Effector memory CD8-positive, alpha-beta T cell (primary cell): ENCODE measurements at regions not wholly inside any gene's neighbourhood (a gene's known extent, or its start where the extent isn't known, plus 50 kb on each side); places are given as distances from the start of the nearest gene placed in this dataset.
"Not testable (repeated sequence)": the region's sequence is repeated elsewhere in the genome, so short reads cannot be mapped to it uniquely, and the experiment has no call there.

ENCODE experiments used
- ATAC-seq: fragments of 150-1000 bp; cut with Tn5 transposase; replicated peaks from 2 replicates; pipeline ENCODE4 v1.10.0; 2021; ENCODE audit warnings: mild to moderate bottlenecking, moderate library complexity
- DNase-seq, 3 experiments: peaks; one replicate each; pipeline ENCODE4 v3.0.0; 2021
- H3K27ac Mint-ChIP-seq, 2 donors: one replicate each; pipeline ENCODE4 v1.8.0; 2022; ENCODE audit warnings: mild to moderate bottlenecking in 2 of 2, mixed read lengths in 2 of 2, moderate library complexity in 2 of 2
- H3K27me3 Mint-ChIP-seq, 2 donors: one replicate each; pipeline ENCODE4 v1.8.0; 2022; ENCODE audit warnings: mixed read lengths in 2 of 2
- H3K36me3 Mint-ChIP-seq: one replicate; pipeline ENCODE4 v1.8.0; 2022; ENCODE audit warnings: mild to moderate bottlenecking, moderate library complexity, mixed read lengths; ENCODE audit not compliant: insufficient read depth
- H3K4me1 Mint-ChIP-seq, 2 donors: one replicate each; pipeline ENCODE4 v1.8.0; 2022; ENCODE audit warnings: low read depth in 2 of 2, mixed read lengths in 2 of 2
- H3K4me3 Mint-ChIP-seq, 2 donors: one replicate each; pipeline ENCODE4 v1.8.0; 2022; ENCODE audit warnings: mild to moderate bottlenecking in 2 of 2, mixed read lengths in 2 of 2, moderate library complexity in 2 of 2
- H3K9me3 Mint-ChIP-seq, 2 donors: one replicate each; pipeline ENCODE4 v1.8.0; 2022; ENCODE audit warnings: mixed read lengths in 2 of 2

DNA sequence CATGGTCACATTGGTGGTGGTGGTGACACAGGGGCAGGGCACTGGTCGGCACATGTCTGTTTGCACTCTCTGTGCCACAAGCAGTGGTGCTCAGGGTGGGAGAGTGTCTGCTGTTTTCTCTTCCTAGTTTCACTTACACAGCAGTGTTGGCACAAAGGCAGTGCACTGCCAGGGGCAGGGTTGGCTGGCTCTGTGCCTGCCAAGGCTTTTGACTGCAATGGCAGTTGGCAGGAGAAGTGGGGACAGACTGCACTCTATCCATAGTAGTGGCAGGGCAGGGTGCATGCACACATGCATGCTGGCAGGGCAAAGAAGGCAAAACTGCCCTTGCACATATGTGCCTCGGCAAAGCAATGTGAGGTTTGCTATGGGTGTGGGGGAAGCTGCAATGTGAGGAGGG is 635.9 kb downstream of the SUCLG1 start:
- ATAC-seq, result no peak
- Mint-ChIP-seq H3K4me1 (no peaks in the 10 kb centered on the region), H3K4me3 (no peak overlapping the region), H3K9me3 (peaks cover 9 to 25% of the 10 kb centered on the region in 2 donors), H3K27ac (no peak overlapping the region), H3K27me3 (no peaks in the 10 kb centered on the region), H3K36me3 (peaks cover 4% of the 10 kb centered on the region)
- DNase-seq, result no peak

DNA sequence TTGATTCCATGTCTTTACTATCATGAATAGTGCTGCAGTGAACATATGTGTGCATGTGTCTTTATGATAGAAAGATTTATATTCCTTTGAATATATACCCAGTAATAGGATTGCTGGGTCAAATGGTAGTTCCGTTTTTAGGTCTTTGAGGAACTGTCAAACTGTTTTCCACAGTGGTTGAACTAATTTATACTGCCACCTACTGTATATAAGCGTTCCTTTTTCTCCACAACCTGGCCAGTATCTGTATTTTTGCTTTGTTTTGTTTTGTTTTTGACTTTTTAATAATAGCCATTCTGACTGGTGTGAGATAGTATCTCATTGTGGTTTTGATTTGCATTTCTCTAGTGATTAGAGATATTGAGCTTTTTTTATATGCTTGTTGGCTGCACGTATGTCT is 641.6 kb downstream of the SUCLG1 start:
- H3K36me3 Mint-ChIP-seq, result no peaks in the 10 kb centered on the region
- peaks cover 3 to 7% of the 10 kb centered on the region in 2 donors for H3K9me3 Mint-ChIP-seq
- H3K4me1 Mint-ChIP-seq, result no peaks in the 10 kb centered on the region
- no peak overlapping the region for H3K4me3 Mint-ChIP-seq
- DNase-seq, result no peak
- no peak for ATAC-seq
- no peak overlapping the region for H3K27ac Mint-ChIP-seq
- no peaks in the 10 kb centered on the region for H3K27me3 Mint-ChIP-seq

DNA sequence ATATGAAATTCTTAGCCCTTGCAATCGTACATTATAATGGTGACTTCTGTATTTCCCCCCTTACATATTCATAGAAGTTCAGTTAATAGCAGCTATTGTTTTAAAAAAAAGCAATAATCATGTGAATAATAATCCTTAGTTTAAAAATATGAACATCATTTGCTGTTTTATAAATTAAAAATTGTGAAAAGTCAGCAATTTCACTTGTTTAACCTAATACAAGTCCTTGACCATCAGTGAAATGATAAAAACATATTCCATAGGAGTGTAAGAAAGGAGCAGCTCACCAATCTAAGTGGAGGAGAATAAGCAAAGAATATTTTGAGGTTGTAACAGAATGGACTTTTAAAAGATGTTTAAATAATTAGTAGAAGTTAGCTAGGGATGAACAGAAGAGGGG is 650.2 kb downstream of the SUCLG1 start:
- Mint-ChIP-seq H3K9me3 (no peaks in the 10 kb centered on the region), H3K4me3 (no peak overlapping the region)
- ATAC-seq, result no peak

DNA sequence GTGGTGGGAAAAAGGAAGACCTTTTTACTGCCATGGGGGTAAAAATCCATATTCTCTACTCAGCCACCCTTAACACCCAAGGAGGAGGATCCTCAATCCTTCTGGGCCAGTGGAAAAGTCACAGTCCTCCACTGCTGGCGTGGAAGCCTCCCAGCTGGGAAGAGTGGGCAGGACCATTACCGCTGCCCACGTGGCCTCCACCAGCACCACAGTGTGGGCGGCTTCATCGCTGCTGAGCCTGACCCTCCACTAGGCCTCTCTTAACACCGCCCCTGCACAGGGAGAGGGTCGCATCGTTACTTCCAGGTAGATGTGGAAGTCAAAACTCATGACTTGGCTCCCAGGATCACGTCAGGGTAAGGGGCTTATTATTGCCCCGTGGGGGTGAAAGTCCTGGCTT is 656.5 kb downstream of the SUCLG1 start:
- Mint-ChIP-seq H3K4me1 (no peaks in the 10 kb centered on the region), H3K4me3 (no peak overlapping the region), H3K9me3 (no peaks in the 10 kb centered on the region)

More for the DNA sequence above, 650.2 kb downstream of the SUCLG1 start:
- Mint-ChIP-seq H3K27ac (no peak overlapping the region), H3K27me3 (no peaks in the 10 kb centered on the region), H3K36me3 (peaks cover 3% of the 10 kb centered on the region), H3K4me1 (no peaks in the 10 kb centered on the region)
- no peak for DNase-seq

DNA sequence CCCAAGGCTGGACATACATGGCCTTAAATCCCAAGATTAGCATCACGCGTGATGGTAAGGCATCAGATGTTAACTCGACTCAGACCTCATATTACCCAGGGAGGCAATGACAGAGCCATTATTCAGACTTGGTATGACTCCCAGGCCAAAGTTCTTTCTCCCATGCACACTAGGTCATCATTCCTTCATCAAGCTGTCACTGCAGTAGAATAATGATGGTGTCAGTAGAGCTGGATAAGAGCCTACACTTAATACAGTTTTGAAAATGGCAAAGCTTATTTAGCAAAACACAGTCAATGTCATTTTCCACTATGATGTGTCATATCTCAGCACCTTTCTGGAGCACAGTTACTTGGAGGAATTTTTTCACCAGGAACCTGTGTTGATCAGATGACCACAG is 663.3 kb downstream of the SUCLG1 start:
- H3K27me3 Mint-ChIP-seq, result no peaks in the 10 kb centered on the region
- DNase-seq (no peak), ATAC-seq (no peak)
- no peaks in the 10 kb centered on the region for H3K36me3 Mint-ChIP-seq
- H3K4me3 Mint-ChIP-seq, result no peak overlapping the region
- no peaks in the 10 kb centered on the region for H3K9me3 Mint-ChIP-seq
- no peak overlapping the region for H3K27ac Mint-ChIP-seq
- no peaks in the 10 kb centered on the region for H3K4me1 Mint-ChIP-seq

More for the DNA sequence above, 656.5 kb downstream of the SUCLG1 start:
- no peak for DNase-seq
- no peaks in the 10 kb centered on the region for H3K36me3 Mint-ChIP-seq
- no peaks in the 10 kb centered on the region for H3K27me3 Mint-ChIP-seq
- no peak overlapping the region for H3K27ac Mint-ChIP-seq
- no peak for ATAC-seq

DNA sequence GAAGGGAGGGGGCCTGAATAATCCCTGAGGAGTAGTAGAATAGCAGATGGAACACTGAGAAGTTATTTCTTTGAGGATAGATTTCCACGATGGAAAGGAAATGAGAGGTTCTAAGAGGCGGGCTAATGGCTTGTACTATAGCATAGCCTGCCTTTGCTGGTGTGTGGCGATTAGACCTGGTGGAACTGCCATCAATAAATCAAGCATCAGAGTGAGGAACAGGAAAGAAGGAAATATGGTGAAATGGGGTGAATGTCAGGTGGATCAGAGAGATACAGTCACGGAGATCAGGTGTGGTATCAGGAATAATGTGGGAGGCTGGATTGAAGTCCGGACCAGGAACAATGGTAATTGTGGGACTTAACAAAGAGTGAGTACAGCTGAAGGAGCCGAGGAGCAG is 668.6 kb downstream of the SUCLG1 start:
- ATAC-seq, DNase-seq, H3K4me1 Mint-ChIP-seq, H3K4me3 Mint-ChIP-seq, H3K36me3 Mint-ChIP-seq, H3K27ac Mint-ChIP-seq, H3K27me3 Mint-ChIP-seq, H3K9me3 Mint-ChIP-seq: not testable (repeated sequence)

DNA sequence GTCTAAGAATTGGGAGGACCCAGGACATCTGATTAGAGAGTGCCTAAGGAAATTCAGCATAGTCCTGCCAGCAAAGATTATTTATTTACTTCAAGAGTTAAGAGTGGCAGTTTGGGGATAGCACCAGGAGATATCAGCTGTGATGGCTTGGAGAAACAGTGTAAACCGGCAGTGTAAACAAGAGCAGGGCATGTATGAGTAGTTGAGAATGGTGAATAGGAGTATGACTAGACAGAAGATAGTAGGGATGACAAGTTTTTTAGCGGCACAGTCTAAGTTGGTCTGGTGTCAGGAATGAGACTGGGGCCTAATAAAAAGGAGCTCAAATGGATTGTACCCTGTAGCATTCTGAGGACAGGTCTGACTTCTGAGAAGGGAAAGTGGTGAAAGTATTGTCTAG is 669.4 kb downstream of the SUCLG1 start:
- not testable (repeated sequence) for H3K4me1 Mint-ChIP-seq, ATAC-seq, H3K9me3 Mint-ChIP-seq, H3K4me3 Mint-ChIP-seq, DNase-seq, H3K36me3 Mint-ChIP-seq, H3K27ac Mint-ChIP-seq, H3K27me3 Mint-ChIP-seq

DNA sequence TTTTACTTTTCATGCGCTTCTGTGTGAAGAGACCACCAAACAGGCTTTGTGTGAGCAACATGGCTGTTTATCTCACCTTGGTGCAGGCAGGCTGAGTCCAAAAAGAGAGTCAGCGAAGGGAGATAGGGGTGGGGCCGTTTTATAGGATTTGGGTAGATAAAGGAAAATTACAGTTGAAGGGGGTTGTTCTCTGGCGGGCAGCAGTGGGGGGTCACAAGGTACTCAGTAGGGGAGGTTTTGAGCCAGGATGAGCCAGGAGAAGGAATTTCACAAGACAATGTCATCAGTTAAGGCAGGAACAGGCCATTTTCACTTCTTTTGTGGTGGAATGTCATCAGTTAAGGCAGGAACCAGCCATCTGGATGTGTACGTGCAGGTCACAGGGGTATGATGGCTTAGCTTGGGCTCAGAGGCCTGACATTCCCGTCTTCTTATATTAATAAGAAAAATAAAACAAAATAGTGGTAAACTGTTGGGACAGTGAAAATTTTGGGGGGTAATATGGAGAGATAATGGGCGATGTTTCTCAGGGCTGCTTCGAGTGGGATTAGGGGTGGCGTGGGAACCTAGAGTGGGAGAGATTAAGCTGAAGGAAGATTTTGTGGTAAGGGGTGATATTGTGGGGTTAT is 670.0 kb downstream of the SUCLG1 start:
- not testable (repeated sequence) for H3K27me3 Mint-ChIP-seq, H3K9me3 Mint-ChIP-seq, H3K4me3 Mint-ChIP-seq, DNase-seq, H3K27ac Mint-ChIP-seq, ATAC-seq, H3K4me1 Mint-ChIP-seq, H3K36me3 Mint-ChIP-seq

DNA sequence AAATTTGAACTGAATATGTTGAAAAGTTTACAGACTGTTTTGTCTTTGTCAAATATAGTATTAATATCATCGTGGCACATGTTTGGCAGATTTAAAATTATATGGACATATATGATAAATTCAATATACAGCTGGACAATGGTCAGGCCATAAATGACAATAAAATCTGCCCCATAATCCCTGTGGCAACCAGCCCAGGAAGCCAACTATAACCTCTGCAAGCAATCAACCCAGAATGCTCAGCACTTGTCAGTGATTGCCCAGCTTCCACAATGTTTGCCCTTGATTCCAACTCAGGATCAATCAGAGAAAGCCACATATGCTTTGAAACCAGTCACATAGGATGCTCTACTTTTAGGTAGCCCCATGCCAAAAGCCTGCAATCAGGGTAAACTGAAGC is 671.9 kb downstream of the SUCLG1 start:
- H3K27ac Mint-ChIP-seq, result no peak overlapping the region
- ATAC-seq, result no peak
- no peak overlapping the region for H3K4me3 Mint-ChIP-seq
- no peaks in the 10 kb centered on the region for H3K27me3 Mint-ChIP-seq
- H3K9me3 Mint-ChIP-seq, result peaks cover 2 to 7% of the 10 kb centered on the region in 2 donors
- no peak for DNase-seq
- no peaks in the 10 kb centered on the region for H3K36me3 Mint-ChIP-seq
- no peaks in the 10 kb centered on the region for H3K4me1 Mint-ChIP-seq

DNA sequence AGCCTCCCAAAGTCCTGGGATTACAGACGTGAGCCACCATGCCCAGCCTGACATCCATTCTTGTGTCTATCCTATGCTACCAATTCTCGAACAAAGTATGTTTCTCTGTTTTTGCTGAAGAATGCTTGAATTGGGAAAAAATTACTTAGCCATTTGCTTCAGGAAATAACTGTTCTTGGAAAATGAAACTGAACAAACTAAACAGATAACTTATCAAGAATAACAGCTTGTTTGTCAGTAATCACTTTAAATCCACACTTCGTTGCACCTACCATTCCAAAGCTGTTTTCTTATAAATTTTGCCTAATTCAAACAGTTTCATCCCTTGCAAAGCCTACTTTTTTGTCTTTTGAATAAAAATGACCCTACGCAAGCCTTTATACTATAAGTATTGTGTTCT is 672.9 kb downstream of the SUCLG1 start:
- H3K4me1 Mint-ChIP-seq, result no peaks in the 10 kb centered on the region
- no peak for DNase-seq

DNA sequence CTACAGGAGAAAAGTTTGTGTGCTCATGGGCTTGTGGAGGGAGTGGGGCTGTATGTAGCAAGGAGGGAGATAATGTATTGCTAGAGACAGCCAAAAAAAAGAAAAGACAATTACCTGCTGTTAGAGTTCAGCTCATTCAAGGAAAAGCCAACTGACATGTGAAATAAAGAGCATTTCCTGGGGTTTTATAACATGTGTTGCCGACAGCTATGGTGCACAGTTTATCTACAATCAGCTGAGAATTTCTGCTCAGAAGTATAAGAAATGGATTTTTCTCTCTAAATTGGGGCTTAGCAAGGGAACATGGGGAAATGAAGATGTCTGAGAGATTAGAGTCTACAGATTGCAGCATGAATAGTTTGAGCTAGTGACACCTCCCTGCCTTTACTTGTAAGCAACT is 674.1 kb downstream of the SUCLG1 start:
- ATAC-seq (no peak), DNase-seq (no peak)
- Mint-ChIP-seq H3K4me1 (no peaks in the 10 kb centered on the region), H3K36me3 (no peaks in the 10 kb centered on the region), H3K9me3 (peaks cover 4 to 16% of the 10 kb centered on the region in 2 donors), H3K27ac (no peak overlapping the region), H3K27me3 (no peaks in the 10 kb centered on the region), H3K4me3 (no peak overlapping the region)

More for the DNA sequence above, 672.9 kb downstream of the SUCLG1 start:
- Mint-ChIP-seq H3K9me3 (peaks cover 2 to 16% of the 10 kb centered on the region in 2 donors), H3K27ac (no peak overlapping the region), H3K27me3 (no peaks in the 10 kb centered on the region), H3K4me3 (no peak overlapping the region), H3K36me3 (no peaks in the 10 kb centered on the region)
- no peak for ATAC-seq

DNA sequence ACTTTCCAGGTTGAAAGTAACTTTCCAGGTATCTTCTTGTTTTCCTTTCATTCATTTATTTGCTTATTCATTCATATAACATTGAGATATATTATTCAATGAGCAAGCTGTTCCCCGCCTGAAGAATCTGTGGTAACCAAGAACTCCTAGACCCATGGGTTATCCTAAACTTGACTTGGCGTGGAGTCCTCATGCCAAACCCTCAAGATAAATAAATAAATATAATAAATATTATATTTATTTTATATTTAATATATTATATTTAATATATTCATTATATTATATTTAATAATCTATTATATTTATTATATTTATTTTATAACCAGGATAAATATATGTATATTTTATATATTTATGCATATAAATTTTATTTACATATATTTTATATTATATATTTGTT is 674.8 kb downstream of the SUCLG1 start:
- no peak overlapping the region for H3K4me3 Mint-ChIP-seq
- peaks cover 3 to 16% of the 10 kb centered on the region in 2 donors for H3K9me3 Mint-ChIP-seq
- no peak for DNase-seq
- H3K27ac Mint-ChIP-seq, result no peak overlapping the region
- no peaks in the 10 kb centered on the region for H3K4me1 Mint-ChIP-seq
- H3K27me3 Mint-ChIP-seq, result no peaks in the 10 kb centered on the region
- ATAC-seq, result no peak
- no peaks in the 10 kb centered on the region for H3K36me3 Mint-ChIP-seq

DNA sequence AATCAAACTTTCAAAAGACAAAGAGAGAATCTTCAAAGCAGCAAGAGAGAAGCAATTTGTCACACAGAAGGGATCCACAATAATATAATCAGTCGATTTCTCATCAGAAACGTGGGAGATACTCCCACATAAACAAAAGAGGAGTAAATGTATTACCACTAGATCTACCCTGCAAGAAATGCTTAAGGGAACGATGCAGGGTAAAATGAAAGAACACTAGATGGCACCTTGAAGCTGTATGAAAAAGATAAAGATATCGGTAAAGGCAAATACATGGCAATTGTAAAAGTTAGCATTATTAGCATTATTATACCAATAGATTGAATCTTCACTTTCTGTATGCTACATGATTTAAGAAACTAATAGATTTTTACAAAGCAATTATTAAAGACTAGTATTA is 677.0 kb downstream of the SUCLG1 start:
- H3K4me3 Mint-ChIP-seq, result no peak overlapping the region
- no peaks in the 10 kb centered on the region for H3K27me3 Mint-ChIP-seq
- H3K4me1 Mint-ChIP-seq, result no peaks in the 10 kb centered on the region
- H3K36me3 Mint-ChIP-seq, result no peaks in the 10 kb centered on the region
- ATAC-seq, result no peak
- H3K27ac Mint-ChIP-seq, result no peak overlapping the region
- peaks cover 2 to 9% of the 10 kb centered on the region in 2 donors for H3K9me3 Mint-ChIP-seq
- no peak for DNase-seq

DNA sequence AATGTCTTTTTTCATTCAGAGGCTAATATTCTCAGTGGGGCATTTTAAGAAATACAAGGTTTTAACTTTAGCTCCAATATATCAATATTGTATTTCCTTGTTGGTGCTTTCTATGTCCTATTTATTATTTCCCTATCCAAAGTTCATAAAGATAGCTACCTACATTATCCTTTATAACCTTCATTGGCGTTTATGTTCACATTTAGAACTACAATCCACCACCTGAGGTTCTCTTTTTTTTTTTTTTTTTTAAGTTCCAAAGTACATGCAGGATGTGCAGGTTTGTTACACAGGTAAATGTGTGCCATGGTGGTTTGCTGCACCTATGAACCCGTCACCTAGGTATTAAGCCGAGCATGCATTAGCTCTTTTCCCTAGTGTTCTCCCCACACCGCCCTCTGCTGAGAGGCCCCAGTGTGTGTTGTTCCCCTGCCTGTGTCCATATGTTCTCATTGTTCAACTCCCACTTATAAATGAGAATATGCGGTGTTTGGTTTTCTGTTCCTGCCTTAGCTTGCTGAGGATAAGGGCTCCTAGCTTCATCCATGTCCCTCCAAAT is 694.6 kb downstream of the SUCLG1 start:
- Mint-ChIP-seq H3K36me3 (no peaks in the 10 kb centered on the region), H3K9me3 (peaks cover 7 to 22% of the 10 kb centered on the region in 2 donors), H3K27ac (no peak overlapping the region), H3K27me3 (no peaks in the 10 kb centered on the region), H3K4me1 (no peaks in the 10 kb centered on the region), H3K4me3 (no peak overlapping the region)
- ATAC-seq (no peak), DNase-seq (no peak)
